HG03103 (cell line): ENCODE measurements at regions not wholly inside any gene's neighbourhood (a gene's known extent, or its start where the extent isn't known, plus 50 kb on each side); places are given as distances from the start of the nearest gene placed in this dataset.

Experiments used
- ATAC-seq: cut with Tn5 transposase; IDR thresholded peaks from one replicate; pipeline ENCODE4 v1.9.1; 2021; ENCODE audit warnings: low read depth; ENCODE audit not compliant: unreplicated experiment

GRCh38 chr21:43364261-43364510 is 62.7 kb downstream of the SIK1 start:
- ATAC-seq = no peak

- no peak for ATAC-seq
These were observed 63.2 kb downstream of the SIK1 start for GRCh38 chr21:43363506-43364260.

- no peak for ATAC-seq
These were observed 64.0 kb downstream of the SIK1 start for GRCh38 chr21:43362915-43363314.

- no peak for ATAC-seq
These were observed 64.6 kb downstream of the SIK1 start for GRCh38 chr21:43362321-43362791.

GRCh38 chr21:43361493-43362296 is 65.2 kb downstream of the SIK1 start:
- ATAC-seq = no peak

GRCh38 chr21:43361127-43361492 is 65.8 kb downstream of the SIK1 start:
- ATAC-seq = no peak

GRCh38 chr21:43360441-43361126 is 66.3 kb downstream of the SIK1 start:
- ATAC-seq = no peak

- ATAC-seq = no peak
These were observed 67.8 kb downstream of the SIK1 start for GRCh38 chr21:43358940-43359822.

GRCh38 chr21:43357715-43358430 is 69.1 kb downstream of the SIK1 start:
- no peak for ATAC-seq

GRCh38 chr21:43355925-43356289 is 71.0 kb downstream of the SIK1 start:
- ATAC-seq = no peak

GRCh38 chr21:43355266-43355924 is 71.5 kb downstream of the SIK1 start:
- no peak for ATAC-seq

- no peak for ATAC-seq
These were observed 72.3 kb downstream of the SIK1 start for GRCh38 chr21:43354666-43355065.

- ATAC-seq = no peak
These were observed 72.9 kb downstream of the SIK1 start for GRCh38 chr21:43354026-43354420.

GRCh38 chr21:43353282-43354025 is 73.5 kb downstream of the SIK1 start:
- ATAC-seq = no peak

- ATAC-seq = peak; percentile 68
These were observed 74.2 kb downstream of the SIK1 start for GRCh38 chr21:43352568-43353281.

- no peak for ATAC-seq
These were observed 74.8 kb downstream of the SIK1 start for GRCh38 chr21:43352154-43352537.

GRCh38 chr21:43351501-43352153 is 75.3 kb downstream of the SIK1 start:
- no peak for ATAC-seq

GRCh38 chr21:43349644-43350043 is 77.3 kb downstream of the SIK1 start:
- ATAC-seq = no peak
